A673 (cell line): ENCODE measurements at regions not wholly inside any gene's neighbourhood (a gene's known extent, or its start where the extent isn't known, plus 50 kb on each side); places are given as distances from the start of the nearest gene placed in this dataset.

Experiments used
- BruUV-seq: library from RNA; stranded (reverse); fragments of 400-500 nt; replicated peaks from 2 replicates; lab custom pipeline; 2021; lab: Mats Ljungman, UMichigan
- CTCF ChIA-PET: fragments of 300-600 bp; sonication (Branson Sonifier 250); formaldehyde crosslinking; loops from one replicate; lab custom pipeline; 2022; ENCODE audit warnings: antibody characterized with exemption; lab: Charles Lee
- POLR2A ChIA-PET: fragments of 300-600 bp; sonication (Branson Sonifier 250); formaldehyde crosslinking; loops from one replicate; lab custom pipeline; 2022; ENCODE audit warnings: antibody characterized with exemption; ENCODE audit not compliant: low non-redundant PET; lab: Charles Lee
- DNase-seq: peaks from one replicate; pipeline ENCODE4 v3.0.0-alpha.2; 2015; ENCODE audit warnings: low spot score
- H3K27ac ChIP-seq: fragments of 200-600 bp; sonication (generic); 2 replicates; pipeline ENCODE4 v1.5.1; 2016; ENCODE audit warnings: mixed run types, low read depth, mild to moderate bottlenecking, mixed read lengths, antibody characterized with exemption, low read length; ENCODE audit not compliant: poor library complexity, severe bottlenecking
- H3K27me3 ChIP-seq: fragments of 200-600 bp; sonication (generic); replicated peaks from 2 replicates; pipeline ENCODE4 v1.6.1; 2017; ENCODE audit warnings: mixed run types, low read depth, mild to moderate bottlenecking, mixed read lengths, antibody characterized with exemption, low read length; ENCODE audit not compliant: insufficient read depth, poor library complexity
- H3K36me3 ChIP-seq: fragments of 200-600 bp; sonication (generic); 2 replicates; pipeline ENCODE4 v1.6.1; 2016; ENCODE audit warnings: mixed run types, mild to moderate bottlenecking, mixed read lengths, antibody characterized with exemption, low read length; ENCODE audit not compliant: insufficient read depth, poor library complexity, severe bottlenecking
- H3K4me1 ChIP-seq: fragments of 200-600 bp; sonication (generic); 2 replicates; pipeline ENCODE4 v1.6.1; 2017; ENCODE audit warnings: mixed run types, mild to moderate bottlenecking, mixed read lengths, antibody characterized with exemption, low read length; ENCODE audit not compliant: insufficient read depth, poor library complexity, severe bottlenecking
- H3K4me3 ChIP-seq: fragments of 200-600 bp; sonication (generic); 2 replicates; pipeline ENCODE4 v1.5.1; 2016; ENCODE audit warnings: low read depth, mixed run types, mild to moderate bottlenecking, mixed read lengths, low read length; ENCODE audit not compliant: poor library complexity, severe bottlenecking
- H3K9me3 ChIP-seq: fragments of 200-600 bp; sonication (generic); 2 replicates; pipeline ENCODE4 v1.6.1; 2016; ENCODE audit warnings: mixed run types, low read depth, mild to moderate bottlenecking, mixed read lengths, antibody characterized with exemption, low read length; ENCODE audit not compliant: poor library complexity, severe bottlenecking
- EZH2 ChIP-seq: fragments of 200-600 bp; sonication (generic); IDR thresholded peaks from 2 replicates; pipeline ENCODE4 v1.6.1; 2017; ENCODE audit warnings: borderline replicate concordance, low read depth, mild to moderate bottlenecking, mixed read lengths, antibody characterized with exemption, low read length; ENCODE audit not compliant: poor library complexity, severe bottlenecking
- intact Hi-C: fragments of 100-400 bp; cut with micrococcal nuclease; formaldehyde crosslinking; loops from one replicate; pipeline ENCODE4 v1.10.0; 2022; ENCODE audit not compliant: unreplicated experiment
- TF ChIP-seq, protein P1 (sequence below): fragments of 300-800, 200-600 bp; sonication (generic); conservative IDR thresholded peaks from 2 replicates; pipeline ENCODE4 v1.5.1; 2017; ENCODE audit warnings: low read depth, mild to moderate bottlenecking, antibody characterized with exemption, low read length, moderate library complexity, mixed read lengths

DNA sequence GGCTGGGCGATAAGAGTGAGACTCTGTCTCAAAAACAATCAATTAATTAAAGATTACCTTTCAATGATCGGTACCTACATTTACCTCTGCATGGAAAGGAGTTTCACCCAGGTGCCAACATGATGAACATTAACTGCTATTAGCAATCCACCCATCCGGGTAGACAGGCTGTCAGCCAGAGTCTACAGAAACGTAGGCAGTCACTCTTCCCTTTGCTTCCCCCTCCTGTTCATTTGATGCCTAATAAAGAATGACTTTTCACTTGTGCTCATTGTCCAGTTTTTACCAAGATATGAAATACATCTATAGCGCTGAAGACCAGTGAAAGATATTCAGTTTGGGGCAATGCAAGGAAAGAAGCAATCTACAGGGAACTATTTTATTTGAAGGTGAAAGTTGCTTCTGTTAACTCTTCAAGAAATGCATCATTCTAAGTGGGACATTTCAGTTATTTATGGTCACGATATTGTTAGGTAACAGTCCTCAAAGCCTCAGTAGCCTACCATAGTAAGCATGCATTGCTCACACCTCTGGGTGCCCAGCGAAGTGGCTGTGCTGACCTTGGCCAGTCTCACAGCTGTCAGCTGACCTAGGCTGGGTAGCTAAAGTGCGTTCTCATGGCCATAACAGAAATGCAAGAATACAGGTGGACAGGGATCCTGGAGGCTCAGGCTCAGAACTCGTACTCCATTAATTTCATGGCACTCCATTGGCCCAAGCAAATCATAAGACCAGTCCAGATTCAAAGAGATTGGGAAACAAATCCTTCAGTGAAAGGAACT is 87.2 kb upstream of the DMRT1 start:
- no TSS peak for BruUV-seq
- no peak overlapping the region for H3K27ac ChIP-seq
- no peak overlapping the region for H3K4me3 ChIP-seq
- TF ChIP-seq, protein P1, sequence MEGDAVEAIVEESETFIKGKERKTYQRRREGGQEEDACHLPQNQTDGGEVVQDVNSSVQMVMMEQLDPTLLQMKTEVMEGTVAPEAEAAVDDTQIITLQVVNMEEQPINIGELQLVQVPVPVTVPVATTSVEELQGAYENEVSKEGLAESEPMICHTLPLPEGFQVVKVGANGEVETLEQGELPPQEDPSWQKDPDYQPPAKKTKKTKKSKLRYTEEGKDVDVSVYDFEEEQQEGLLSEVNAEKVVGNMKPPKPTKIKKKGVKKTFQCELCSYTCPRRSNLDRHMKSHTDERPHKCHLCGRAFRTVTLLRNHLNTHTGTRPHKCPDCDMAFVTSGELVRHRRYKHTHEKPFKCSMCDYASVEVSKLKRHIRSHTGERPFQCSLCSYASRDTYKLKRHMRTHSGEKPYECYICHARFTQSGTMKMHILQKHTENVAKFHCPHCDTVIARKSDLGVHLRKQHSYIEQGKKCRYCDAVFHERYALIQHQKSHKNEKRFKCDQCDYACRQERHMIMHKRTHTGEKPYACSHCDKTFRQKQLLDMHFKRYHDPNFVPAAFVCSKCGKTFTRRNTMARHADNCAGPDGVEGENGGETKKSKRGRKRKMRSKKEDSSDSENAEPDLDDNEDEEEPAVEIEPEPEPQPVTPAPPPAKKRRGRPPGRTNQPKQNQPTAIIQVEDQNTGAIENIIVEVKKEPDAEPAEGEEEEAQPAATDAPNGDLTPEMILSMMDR, result no peak
- no peak for TF ChIP-seq EZH2
- no peak for DNase-seq
- intact Hi-C loops, result no loop called here
- H3K9me3 ChIP-seq, result no peaks in the 10 kb centered on the region
- H3K27me3 ChIP-seq, result no peaks in the 10 kb centered on the region
- CTCF ChIA-PET, result no interaction called here
- H3K36me3 ChIP-seq, result no peaks in the 10 kb centered on the region
- H3K4me1 ChIP-seq, result no peaks in the 10 kb centered on the region
- POLR2A ChIA-PET, result no interaction called here

DNA sequence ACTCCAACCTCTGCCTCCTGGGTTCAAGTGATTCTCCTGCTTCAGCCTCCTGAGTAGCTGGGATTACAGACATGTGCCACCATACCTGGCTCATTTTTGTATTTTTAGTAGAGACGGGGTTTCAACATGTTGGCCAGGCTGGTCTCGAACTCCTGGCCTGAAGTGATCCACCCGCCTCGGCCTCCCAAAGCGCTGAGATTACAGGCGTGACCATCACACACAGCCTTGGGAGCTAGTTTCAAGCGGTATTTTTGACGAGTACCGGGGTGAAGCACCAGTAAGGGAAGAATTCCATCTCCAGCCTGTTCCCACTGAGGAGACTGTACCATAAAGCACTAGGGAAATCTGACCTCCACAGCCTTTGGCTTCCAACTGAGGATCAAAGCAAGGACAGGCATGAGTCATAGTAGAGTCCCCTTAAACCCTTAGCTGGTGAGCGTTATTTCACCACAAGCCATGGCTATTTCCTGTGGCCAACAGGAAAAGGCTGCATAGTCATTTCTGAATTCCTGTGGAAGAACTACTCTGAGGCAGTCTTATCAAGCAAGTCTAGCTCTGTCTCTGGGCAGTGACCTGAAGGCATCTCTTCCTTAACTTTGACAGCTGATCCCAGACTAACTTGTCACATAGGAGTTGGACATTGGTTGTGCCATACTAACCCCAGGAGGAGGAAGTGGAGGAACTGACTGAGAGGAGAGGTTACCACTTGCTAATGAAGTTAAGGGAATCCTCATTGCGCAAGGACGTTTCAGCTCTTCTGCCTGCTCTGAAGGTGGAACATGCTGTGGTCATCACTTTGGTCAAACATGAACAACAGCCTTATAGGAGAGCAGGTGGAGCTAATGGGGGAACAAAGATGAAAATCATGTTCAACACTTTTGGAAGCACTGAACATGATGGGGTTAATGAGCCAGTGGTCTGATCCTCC is 85.8 kb upstream of the DMRT1 start:
- Histone ChIP-seq H3K27ac (no peak overlapping the region), H3K27me3 (peaks cover 4% of the 10 kb centered on the region), H3K4me1 (no peaks in the 10 kb centered on the region), H3K4me3 (no peak overlapping the region), H3K36me3 (no peaks in the 10 kb centered on the region), H3K9me3 (no peaks in the 10 kb centered on the region)
- no TSS peak for BruUV-seq
- CTCF ChIA-PET, result no interaction called here
- no peak for DNase-seq
- intact Hi-C loops, result loop anchor here (2.0 kb wide), 1 partner anchor 141 kb away; no protein-coding TSS in a partner anchor
- TF ChIP-seq, protein P1, result no peak
- TF ChIP-seq EZH2, result no peak
- POLR2A ChIA-PET, result no interaction called here

DNA sequence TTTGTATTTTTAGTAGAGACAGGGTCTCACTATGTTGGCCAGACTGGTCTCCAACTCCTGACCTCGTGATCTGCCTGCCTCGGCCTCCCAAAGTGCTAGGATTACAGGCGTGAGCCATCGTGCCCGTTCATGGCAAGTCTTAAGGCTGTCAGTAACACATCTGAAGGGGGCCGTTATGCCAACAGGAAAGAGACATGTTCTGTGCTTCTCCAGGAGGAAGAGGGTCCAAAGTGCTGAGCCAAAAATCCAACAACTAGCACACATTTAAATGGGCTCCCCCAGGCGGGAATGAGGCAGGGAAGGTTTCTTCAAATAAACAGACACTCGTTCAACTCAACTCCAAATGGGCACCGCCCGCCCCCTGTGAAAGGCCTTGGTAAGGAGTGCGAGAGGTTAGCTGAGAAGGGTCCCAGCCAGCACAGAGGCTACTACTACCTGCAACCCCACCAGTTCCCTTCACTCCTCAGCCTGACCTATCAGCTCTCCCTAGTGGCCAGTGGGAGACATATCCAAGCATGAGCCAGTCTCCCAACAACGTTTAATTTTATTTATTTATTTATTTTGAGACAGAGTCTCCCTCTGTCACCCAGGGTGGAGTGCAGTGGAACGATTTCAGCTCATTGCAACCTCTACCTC is 84.1 kb upstream of the DMRT1 start:
- Histone ChIP-seq H3K4me3 (no peak overlapping the region), H3K27me3 (peaks cover 4% of the 10 kb centered on the region), H3K9me3 (no peaks in the 10 kb centered on the region), H3K4me1 (no peaks in the 10 kb centered on the region), H3K27ac (no peak overlapping the region), H3K36me3 (no peaks in the 10 kb centered on the region)
- POLR2A ChIA-PET, result no interaction called here
- intact Hi-C loops, result loop anchor here (2.0 kb wide), 1 partner anchor 143 kb away; no protein-coding TSS in a partner anchor
- peak; percentile 60 for DNase-seq
- no peak for TF ChIP-seq EZH2
- TF ChIP-seq, protein P1, result peak; percentile 50
- CTCF ChIA-PET, result no interaction called here
- BruUV-seq, result no TSS peak
